HepG2 (cell line): ENCODE measurements at regions not wholly inside any gene's neighbourhood (a gene's known extent, or its start where the extent isn't known, plus 50 kb on each side); places are given as distances from the start of the nearest gene placed in this dataset.

ENCODE experiments used
- AKNA ChIP-seq: sonication (generic); formaldehyde crosslinking; IDR thresholded peaks from 2 replicates; pipeline ENCODE4 v1.4.0; 2020; ENCODE audit warnings: missing genetic modification reagents, borderline replicate concordance
- EHMT2 ChIP-seq: fragments of 200-600 bp; sonication (generic); IDR thresholded peaks from 2 replicates; pipeline ENCODE4 v1.7.0; 2017; ENCODE audit warnings: antibody characterized with exemption, low read depth, low read length, borderline replicate concordance
- FOXJ3 ChIP-seq: sonication (generic); formaldehyde crosslinking; IDR thresholded peaks from 2 replicates; pipeline ENCODE4 v1.4.0; 2020; ENCODE audit warnings: missing genetic modification reagents, mild to moderate bottlenecking, borderline replicate concordance
- FOXK1 ChIP-seq: sonication (generic); formaldehyde crosslinking; IDR thresholded peaks from 2 replicates; pipeline ENCODE4 v1.4.0; 2020; ENCODE audit warnings: low read depth, missing genetic modification reagents, borderline replicate concordance
- HOXA5 ChIP-seq: sonication (generic); formaldehyde crosslinking; IDR thresholded peaks from 2 replicates; pipeline ENCODE4 v1.4.0; 2020; ENCODE audit warnings: missing genetic modification reagents
- NFYC ChIP-seq: IDR thresholded peaks from 2 replicates; pipeline ENCODE4 v1.6.1; 2016; ENCODE audit warnings: missing genetic modification reagents, missing compliant biosample characterization
- RAD51 ChIP-seq: fragments of 450-650 bp; IDR thresholded peaks from 2 replicates; pipeline ENCODE4 v1.6.1; 2016; ENCODE audit warnings: borderline replicate concordance
- ZFP82 ChIP-seq: sonication (generic); formaldehyde crosslinking; IDR thresholded peaks from 2 replicates; pipeline ENCODE4 v1.5.1; 2020; ENCODE audit warnings: mild to moderate bottlenecking, missing genetic modification reagents, borderline replicate concordance
- ZNF232 ChIP-seq: sonication (generic); formaldehyde crosslinking; IDR thresholded peaks from 2 replicates; pipeline ENCODE4 v1.4.0; 2020; ENCODE audit warnings: missing genetic modification reagents, borderline replicate concordance
- ZNF253 ChIP-seq: sonication (generic); formaldehyde crosslinking; IDR thresholded peaks from 2 replicates; pipeline ENCODE4 v1.8.0; 2022; ENCODE audit warnings: mild to moderate bottlenecking, missing genetic modification reagents, borderline replicate concordance
- ZNF468 ChIP-seq: sonication (generic); formaldehyde crosslinking; IDR thresholded peaks from 2 replicates; pipeline ENCODE4 v1.8.0; 2022; ENCODE audit warnings: mild to moderate bottlenecking, moderate library complexity, missing genetic modification reagents
- ZNF7 ChIP-seq: IDR thresholded peaks from 2 replicates; pipeline ENCODE4 v1.6.1; 2016; ENCODE audit warnings: missing biosample characterization, missing genetic modification reagents
- ZNF709 ChIP-seq: sonication (generic); formaldehyde crosslinking; IDR thresholded peaks from 2 replicates; pipeline ENCODE4 v1.5.0; 2020; ENCODE audit warnings: mild to moderate bottlenecking, missing genetic modification reagents
- ZNF782 ChIP-seq: sonication (generic); formaldehyde crosslinking; IDR thresholded peaks from 2 replicates; pipeline ENCODE4 v1.4.0; 2020; ENCODE audit warnings: missing genetic modification reagents, mild to moderate bottlenecking, borderline replicate concordance
- ZNF879 ChIP-seq: sonication (generic); formaldehyde crosslinking; IDR thresholded peaks from 2 replicates; pipeline ENCODE4 v1.8.1; 2023; ENCODE audit warnings: missing genetic modification reagents
- TF ChIP-seq, protein P1 (sequence below): sonication (generic); formaldehyde crosslinking; IDR thresholded peaks from 2 replicates; pipeline ENCODE4 v1.4.0; 2020; ENCODE audit warnings: missing genetic modification reagents
- TF ChIP-seq, protein P2 (sequence below): sonication (generic); formaldehyde crosslinking; IDR thresholded peaks from 2 replicates; pipeline ENCODE4 v1.4.0; 2020; ENCODE audit warnings: missing genetic modification reagents

DNA sequence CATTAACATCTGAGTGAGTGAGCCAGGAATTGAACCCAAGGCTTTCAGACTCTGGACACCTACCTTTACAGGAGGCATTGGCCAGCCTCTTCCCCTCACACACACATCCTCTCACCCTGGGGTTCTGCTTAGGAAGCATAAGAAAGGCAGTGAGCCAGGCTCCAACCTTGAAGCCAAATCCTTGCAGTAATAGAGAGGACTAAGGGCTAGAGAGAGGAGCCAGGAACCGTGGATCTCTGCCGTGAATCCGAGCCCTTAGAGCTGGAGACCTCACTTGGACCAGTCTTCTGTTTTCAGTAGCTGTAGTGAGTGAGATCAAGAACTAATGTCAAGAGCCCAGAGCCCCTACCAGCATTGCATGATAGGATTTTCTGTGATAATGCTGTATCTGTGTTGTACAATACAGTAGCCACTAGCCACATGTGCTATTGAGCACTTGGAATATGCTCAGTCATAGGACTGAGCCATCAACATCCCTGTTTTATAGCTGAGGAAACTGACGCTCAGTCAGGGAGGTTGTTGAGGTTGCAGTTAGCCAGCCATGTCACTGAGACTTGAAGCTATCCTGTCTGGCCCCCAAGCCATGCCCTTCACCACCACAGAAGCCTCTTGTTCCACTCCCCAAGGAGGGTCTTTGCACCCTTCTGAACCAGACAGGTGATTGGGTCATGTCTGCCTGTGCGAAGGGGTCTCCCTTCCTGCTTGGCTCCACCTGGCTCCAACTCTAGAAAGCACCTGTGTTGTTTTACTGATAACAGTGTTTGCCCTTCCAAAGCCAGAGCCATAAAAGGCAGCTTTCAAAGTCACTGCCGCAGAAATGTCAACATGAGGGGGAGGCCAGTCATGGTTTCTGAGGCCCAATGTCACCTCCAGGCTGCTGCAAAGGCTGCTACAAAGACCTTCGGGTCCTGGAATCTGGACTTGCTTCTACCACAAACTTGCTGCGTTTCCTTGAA lies 101.1 kb upstream of the JUN start (continued):
- TF ChIP-seq, protein P1, sequence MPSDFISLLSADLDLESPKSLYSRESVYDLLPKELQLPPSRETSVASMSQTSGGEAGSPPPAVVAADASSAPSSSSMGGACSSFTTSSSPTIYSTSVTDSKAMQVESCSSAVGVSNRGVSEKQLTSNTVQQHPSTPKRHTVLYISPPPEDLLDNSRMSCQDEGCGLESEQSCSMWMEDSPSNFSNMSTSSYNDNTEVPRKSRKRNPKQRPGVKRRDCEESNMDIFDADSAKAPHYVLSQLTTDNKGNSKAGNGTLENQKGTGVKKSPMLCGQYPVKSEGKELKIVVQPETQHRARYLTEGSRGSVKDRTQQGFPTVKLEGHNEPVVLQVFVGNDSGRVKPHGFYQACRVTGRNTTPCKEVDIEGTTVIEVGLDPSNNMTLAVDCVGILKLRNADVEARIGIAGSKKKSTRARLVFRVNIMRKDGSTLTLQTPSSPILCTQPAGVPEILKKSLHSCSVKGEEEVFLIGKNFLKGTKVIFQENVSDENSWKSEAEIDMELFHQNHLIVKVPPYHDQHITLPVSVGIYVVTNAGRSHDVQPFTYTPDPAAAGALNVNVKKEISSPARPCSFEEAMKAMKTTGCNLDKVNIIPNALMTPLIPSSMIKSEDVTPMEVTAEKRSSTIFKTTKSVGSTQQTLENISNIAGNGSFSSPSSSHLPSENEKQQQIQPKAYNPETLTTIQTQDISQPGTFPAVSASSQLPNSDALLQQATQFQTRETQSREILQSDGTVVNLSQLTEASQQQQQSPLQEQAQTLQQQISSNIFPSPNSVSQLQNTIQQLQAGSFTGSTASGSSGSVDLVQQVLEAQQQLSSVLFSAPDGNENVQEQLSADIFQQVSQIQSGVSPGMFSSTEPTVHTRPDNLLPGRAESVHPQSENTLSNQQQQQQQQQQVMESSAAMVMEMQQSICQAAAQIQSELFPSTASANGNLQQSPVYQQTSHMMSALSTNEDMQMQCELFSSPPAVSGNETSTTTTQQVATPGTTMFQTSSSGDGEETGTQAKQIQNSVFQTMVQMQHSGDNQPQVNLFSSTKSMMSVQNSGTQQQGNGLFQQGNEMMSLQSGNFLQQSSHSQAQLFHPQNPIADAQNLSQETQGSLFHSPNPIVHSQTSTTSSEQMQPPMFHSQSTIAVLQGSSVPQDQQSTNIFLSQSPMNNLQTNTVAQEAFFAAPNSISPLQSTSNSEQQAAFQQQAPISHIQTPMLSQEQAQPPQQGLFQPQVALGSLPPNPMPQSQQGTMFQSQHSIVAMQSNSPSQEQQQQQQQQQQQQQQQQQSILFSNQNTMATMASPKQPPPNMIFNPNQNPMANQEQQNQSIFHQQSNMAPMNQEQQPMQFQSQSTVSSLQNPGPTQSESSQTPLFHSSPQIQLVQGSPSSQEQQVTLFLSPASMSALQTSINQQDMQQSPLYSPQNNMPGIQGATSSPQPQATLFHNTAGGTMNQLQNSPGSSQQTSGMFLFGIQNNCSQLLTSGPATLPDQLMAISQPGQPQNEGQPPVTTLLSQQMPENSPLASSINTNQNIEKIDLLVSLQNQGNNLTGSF (CRISPR knock-in tag): no peak
- TF ChIP-seq ZFP82: no peak
- TF ChIP-seq ZNF782 (CRISPR knock-in tag): no peak
- peak; percentile 55 for TF ChIP-seq NFYC (CRISPR knock-in tag)
- TF ChIP-seq HOXA5 (CRISPR knock-in tag): peak; percentile 81; the same call in 1 of the 2 replicates
- peak; percentile 89 for TF ChIP-seq ZNF709 (CRISPR knock-in tag)
- peak; percentile 97 for TF ChIP-seq FOXJ3
- TF ChIP-seq, protein P2, sequence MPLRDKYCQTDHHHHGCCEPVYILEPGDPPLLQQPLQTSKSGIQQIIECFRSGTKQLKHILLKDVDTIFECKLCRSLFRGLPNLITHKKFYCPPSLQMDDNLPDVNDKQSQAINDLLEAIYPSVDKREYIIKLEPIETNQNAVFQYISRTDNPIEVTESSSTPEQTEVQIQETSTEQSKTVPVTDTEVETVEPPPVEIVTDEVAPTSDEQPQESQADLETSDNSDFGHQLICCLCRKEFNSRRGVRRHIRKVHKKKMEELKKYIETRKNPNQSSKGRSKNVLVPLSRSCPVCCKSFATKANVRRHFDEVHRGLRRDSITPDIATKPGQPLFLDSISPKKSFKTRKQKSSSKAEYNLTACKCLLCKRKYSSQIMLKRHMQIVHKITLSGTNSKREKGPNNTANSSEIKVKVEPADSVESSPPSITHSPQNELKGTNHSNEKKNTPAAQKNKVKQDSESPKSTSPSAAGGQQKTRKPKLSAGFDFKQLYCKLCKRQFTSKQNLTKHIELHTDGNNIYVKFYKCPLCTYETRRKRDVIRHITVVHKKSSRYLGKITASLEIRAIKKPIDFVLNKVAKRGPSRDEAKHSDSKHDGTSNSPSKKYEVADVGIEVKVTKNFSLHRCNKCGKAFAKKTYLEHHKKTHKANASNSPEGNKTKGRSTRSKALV: no peak
- TF ChIP-seq ZNF879 (CRISPR knock-in tag): no peak
- TF ChIP-seq FOXK1 (CRISPR knock-in tag): peak; percentile 100
- TF ChIP-seq EHMT2: no peak; the same call in 1 of the 2 replicates
- no peak for TF ChIP-seq AKNA
- TF ChIP-seq ZNF232 (CRISPR knock-in tag): no peak
- TF ChIP-seq ZNF468 (CRISPR knock-in tag): no peak
- TF ChIP-seq ZNF253 (CRISPR knock-in tag): no peak
- no peak for TF ChIP-seq ZNF7 (CRISPR knock-in tag)
- no peak for TF ChIP-seq RAD51
